Fibroblast of lung (primary cell): ENCODE measurements at regions not wholly inside any gene's neighbourhood (a gene's known extent, or its start where the extent isn't known, plus 50 kb on each side); places are given as distances from the start of the nearest gene placed in this dataset.
"Not testable (repeated sequence)": the region's sequence is repeated elsewhere in the genome, so short reads cannot be mapped to it uniquely, and the experiment has no call there.

ENCODE experiments used
- DNase-seq, 2 donors: peaks; one replicate each; pipeline versions ENCODE4 v3.0.0 to v3.0.0-alpha.2; 2010; ENCODE audit warnings: low read depth in 2 of 2
- H2AFZ ChIP-seq: 2 replicates; pipeline ENCODE4 v1.5.1; 2012; ENCODE audit warnings: low read length, control low read depth, inconsistent platforms
- H3K27ac ChIP-seq: 2 replicates; pipeline ENCODE4 v1.5.1; 2011; ENCODE audit warnings: low read length, control low read depth; ENCODE audit not compliant: insufficient read depth
- H3K27me3 ChIP-seq: 2 replicates; pipeline ENCODE4 v1.5.1; 2011; ENCODE audit warnings: mild to moderate bottlenecking, low read length; ENCODE audit not compliant: control insufficient read depth, insufficient read depth
- H3K36me3 ChIP-seq: 2 replicates; pipeline ENCODE4 v1.5.1; 2011; ENCODE audit warnings: low read length; ENCODE audit not compliant: control insufficient read depth, insufficient read depth
- H3K4me1 ChIP-seq: 2 replicates; pipeline ENCODE4 v1.5.1; 2011; ENCODE audit warnings: low read length; ENCODE audit not compliant: control insufficient read depth, insufficient read depth; ENCODE audit errors: extremely low read depth
- H3K4me2 ChIP-seq: 2 replicates; pipeline ENCODE4 v1.5.1; 2011; ENCODE audit warnings: low read length, control low read depth; ENCODE audit not compliant: insufficient read depth; ENCODE audit errors: extremely low read depth
- H3K4me3 ChIP-seq, 4 experiments: fragments of 200-600 bp in 1 of 4; sonication (generic) in 1 of 4; replicated peaks in 1 of 4; 2 replicates each; pipeline ENCODE4 v1.5.1; 2011 to 2016; ENCODE audit warnings: low read length in 4 of 4, low read depth in 3 of 4, mild to moderate bottlenecking in 3 of 4, control low read depth in 2 of 4, inconsistent platforms in 1 of 4, mixed read lengths in 1 of 4; ENCODE audit not compliant: insufficient read depth in 1 of 4; ENCODE audit errors: control extremely low read depth in 1 of 4
- H3K79me2 ChIP-seq: 2 replicates; pipeline ENCODE4 v1.5.1; 2012; ENCODE audit warnings: mild to moderate bottlenecking, low read length, inconsistent platforms; ENCODE audit not compliant: control insufficient read depth, insufficient read depth
- H3K9ac ChIP-seq: 2 replicates; pipeline ENCODE4 v1.5.1; 2011; ENCODE audit warnings: mild to moderate bottlenecking, low read length, control low read depth; ENCODE audit not compliant: insufficient read depth
- H3K9me3 ChIP-seq: 2 replicates; pipeline ENCODE4 v1.5.1; 2012; ENCODE audit warnings: low read depth, low read length; ENCODE audit not compliant: control insufficient read depth, insufficient read depth
- H4K20me1 ChIP-seq: 2 replicates; pipeline ENCODE4 v1.5.1; 2011; ENCODE audit warnings: low read length; ENCODE audit not compliant: control insufficient read depth, insufficient read depth; ENCODE audit errors: extremely low read depth
- CTCF ChIP-seq, 2 donors: IDR thresholded peaks in 1 of 2; conservative IDR thresholded peaks in 1 of 2; 1 replicate in 1 of 2; 2 replicates in 1 of 2; pipeline ENCODE4 v1.5.1; 2011 to 2012; ENCODE audit warnings: low read length in 2 of 2, control low read depth in 1 of 2, inconsistent platforms in 1 of 2, low read depth in 1 of 2, mild to moderate bottlenecking in 1 of 2
- EZH2 ChIP-seq: IDR thresholded peaks from 2 replicates; pipeline ENCODE4 v1.5.1; 2012; ENCODE audit warnings: low read length, control low read depth, mild to moderate bottlenecking; ENCODE audit errors: missing control alignments

DNA sequence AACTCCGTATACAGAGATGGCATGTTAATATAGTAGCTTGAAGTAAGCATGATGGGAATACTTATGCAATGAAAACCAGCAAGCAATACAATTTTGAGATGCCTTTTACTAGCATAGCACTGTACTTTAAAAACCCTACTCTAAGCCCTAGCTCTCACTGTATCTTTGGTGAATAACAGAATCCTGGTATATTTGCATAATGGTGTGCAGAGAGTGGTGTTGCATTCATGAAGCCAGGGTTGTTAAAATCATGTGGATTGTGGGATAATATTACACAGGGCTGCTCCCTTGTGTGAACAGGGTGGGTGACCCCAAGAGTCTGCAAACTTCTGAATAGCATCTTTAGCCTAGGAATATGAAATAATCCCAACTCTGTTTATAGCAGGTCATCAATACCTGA is 105.2 kb upstream of the BMP2 start:
- no peak for DNase-seq
- Histone ChIP-seq H3K27me3 (no peaks in the 10 kb centered on the region), H3K79me2 (no peaks in the 10 kb centered on the region), H3K4me2 (no peak overlapping the region), H3K9ac (no peak overlapping the region), H3K9me3 (no peaks in the 10 kb centered on the region), H3K27ac (no peak overlapping the region), H3K4me1 (peaks cover 2% of the 10 kb centered on the region), H3K36me3 (no peaks in the 10 kb centered on the region), H3K4me3 (no peak overlapping the region), H2AFZ (no peak overlapping the region), H4K20me1 (no peaks in the 10 kb centered on the region)
- TF ChIP-seq CTCF (conservative IDR thresholded peaks at IDR 0.05 in 1 of 2, IDR thresholded peaks at IDR 0.05 in 1 of 2; ENCODE audit: low read depth in 1 of 2, low read length in 2 of 2): no peak
- no peak for TF ChIP-seq EZH2

DNA sequence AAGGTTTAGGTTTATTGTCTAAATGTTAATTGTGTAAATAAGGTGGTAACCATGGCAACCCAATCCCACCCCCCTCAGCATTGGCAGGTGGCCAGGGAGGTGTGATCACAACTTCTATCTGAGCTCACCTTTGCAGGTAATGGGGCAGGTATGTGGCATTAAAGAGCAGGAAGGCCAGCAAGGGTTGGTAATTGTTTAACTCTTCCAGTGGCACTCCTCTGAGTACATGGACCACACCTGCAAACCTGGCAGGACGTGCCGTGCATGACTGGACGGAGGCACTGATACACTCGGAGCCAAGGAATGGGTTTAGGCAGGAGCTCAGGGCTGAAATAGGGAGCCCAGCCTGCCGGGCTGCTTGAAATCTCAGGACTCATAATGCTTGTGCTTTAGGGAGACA is 107.0 kb upstream of the BMP2 start:
- H3K4me3 ChIP-seq: no peak overlapping the region
- H3K27me3 ChIP-seq: no peaks in the 10 kb centered on the region
- no peak overlapping the region for H3K4me2 ChIP-seq
- H3K79me2 ChIP-seq: no peaks in the 10 kb centered on the region
- no peak overlapping the region for H3K9ac ChIP-seq
- no peaks in the 10 kb centered on the region for H3K4me1 ChIP-seq
- H3K27ac ChIP-seq: no peak overlapping the region
- H4K20me1 ChIP-seq: no peaks in the 10 kb centered on the region
- H2AFZ ChIP-seq: no peak overlapping the region
- no peak for DNase-seq
- no peaks in the 10 kb centered on the region for H3K9me3 ChIP-seq
- TF ChIP-seq EZH2: no peak
- TF ChIP-seq CTCF (conservative IDR thresholded peaks at IDR 0.05 in 1 of 2, IDR thresholded peaks at IDR 0.05 in 1 of 2; ENCODE audit: low read depth in 1 of 2, low read length in 2 of 2): no peak
- H3K36me3 ChIP-seq: no peaks in the 10 kb centered on the region

GRCh38 chr20:6658909-6659308 is 108.6 kb upstream of the BMP2 start:
- not testable (repeated sequence) for H2AFZ ChIP-seq, H3K4me1 ChIP-seq

GRCh38 chr20:6657904-6658303 is 109.6 kb upstream of the BMP2 start:
- Histone ChIP-seq H3K9ac (no peak overlapping the region), H3K9me3 (no peaks in the 10 kb centered on the region), H3K4me3 (no peak overlapping the region), H4K20me1 (no peaks in the 10 kb centered on the region), H3K79me2 (no peaks in the 10 kb centered on the region), H3K27ac (no peak overlapping the region), H3K4me1 (peaks cover 4% of the 10 kb centered on the region), H3K27me3 (no peaks in the 10 kb centered on the region), H3K4me2 (no peak overlapping the region), H2AFZ (no peak overlapping the region), H3K36me3 (no peaks in the 10 kb centered on the region)
- TF ChIP-seq EZH2 (no peak), CTCF (conservative IDR thresholded peaks at IDR 0.05 in 1 of 2, IDR thresholded peaks at IDR 0.05 in 1 of 2; ENCODE audit: low read depth in 1 of 2, low read length in 2 of 2) (no peak)
- no peak for DNase-seq

More at GRCh38 chr20:6658909-6659308, 108.6 kb upstream of the BMP2 start:
- not testable (repeated sequence) for H3K79me2 ChIP-seq, H3K9ac ChIP-seq, H4K20me1 ChIP-seq, H3K4me3 ChIP-seq, H3K27ac ChIP-seq, H3K36me3 ChIP-seq, H3K4me2 ChIP-seq, H3K9me3 ChIP-seq, H3K27me3 ChIP-seq, DNase-seq
